ENCODE measurements at regions not wholly inside any gene's neighbourhood (a gene's known extent, or its start where the extent isn't known, plus 50 kb on each side); places are given as distances from the start of the nearest gene placed in this dataset.

- TF ChIP-seq CTCF (IDR thresholded peaks at IDR 0.05) (no peak), EZH2phosphoT487 (IDR thresholded peaks at IDR 0.05) (no peak), EZH2 (IDR thresholded peaks at IDR 0.05) (no peak)
Measured at GRCh38 chr5:29389993-29390392, 1803.5 kb upstream of the CDH6 start.
